ENCODE measurements at regions not wholly inside any gene's neighbourhood (a gene's known extent, or its start where the extent isn't known, plus 50 kb on each side); places are given as distances from the start of the nearest gene placed in this dataset.
"Not testable (repeated sequence)": the region's sequence is repeated elsewhere in the genome, so short reads cannot be mapped to it uniquely, and the experiment has no call there.

DNA sequence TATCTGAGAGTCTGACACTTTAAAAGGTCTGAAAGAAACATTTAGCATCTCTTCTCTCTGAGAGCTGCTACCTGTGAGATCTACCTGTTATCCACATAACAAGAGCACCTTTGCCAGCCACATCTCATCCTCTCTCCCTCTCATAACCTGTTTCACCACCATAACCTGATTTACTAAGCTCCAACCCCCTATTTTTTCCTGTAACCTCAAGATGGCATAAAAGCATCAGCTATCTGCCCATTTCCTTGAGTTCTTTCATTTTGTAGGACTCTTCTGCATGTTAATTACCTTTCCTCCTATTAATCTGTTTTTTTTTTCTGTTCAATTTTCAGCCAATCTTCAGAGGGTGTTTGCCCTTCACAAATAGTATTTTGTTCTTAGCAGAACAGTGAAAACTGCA, 136.5 kb upstream of the KCNK1 start:
- DNase-seq: no peak

DNA sequence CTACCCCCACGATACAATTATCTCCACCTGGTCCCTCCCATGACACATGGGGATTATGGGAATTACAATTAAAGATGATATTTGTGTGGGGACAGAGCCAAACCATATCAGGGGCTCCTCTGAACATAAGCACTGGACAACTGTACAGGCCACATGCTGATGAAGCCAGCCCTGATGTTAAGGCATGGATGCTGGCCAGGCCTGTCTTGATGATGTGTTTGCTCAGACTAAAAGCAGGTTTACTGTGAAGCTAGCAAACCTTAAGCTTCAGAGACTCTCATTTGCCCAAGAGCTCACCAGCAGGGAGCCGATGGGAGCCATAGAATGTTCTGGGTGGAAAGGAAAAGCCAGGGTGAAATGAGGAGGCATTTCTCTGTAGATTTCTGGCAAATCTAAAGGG, 135.3 kb upstream of the KCNK1 start:
- DNase-seq: no peak

DNA sequence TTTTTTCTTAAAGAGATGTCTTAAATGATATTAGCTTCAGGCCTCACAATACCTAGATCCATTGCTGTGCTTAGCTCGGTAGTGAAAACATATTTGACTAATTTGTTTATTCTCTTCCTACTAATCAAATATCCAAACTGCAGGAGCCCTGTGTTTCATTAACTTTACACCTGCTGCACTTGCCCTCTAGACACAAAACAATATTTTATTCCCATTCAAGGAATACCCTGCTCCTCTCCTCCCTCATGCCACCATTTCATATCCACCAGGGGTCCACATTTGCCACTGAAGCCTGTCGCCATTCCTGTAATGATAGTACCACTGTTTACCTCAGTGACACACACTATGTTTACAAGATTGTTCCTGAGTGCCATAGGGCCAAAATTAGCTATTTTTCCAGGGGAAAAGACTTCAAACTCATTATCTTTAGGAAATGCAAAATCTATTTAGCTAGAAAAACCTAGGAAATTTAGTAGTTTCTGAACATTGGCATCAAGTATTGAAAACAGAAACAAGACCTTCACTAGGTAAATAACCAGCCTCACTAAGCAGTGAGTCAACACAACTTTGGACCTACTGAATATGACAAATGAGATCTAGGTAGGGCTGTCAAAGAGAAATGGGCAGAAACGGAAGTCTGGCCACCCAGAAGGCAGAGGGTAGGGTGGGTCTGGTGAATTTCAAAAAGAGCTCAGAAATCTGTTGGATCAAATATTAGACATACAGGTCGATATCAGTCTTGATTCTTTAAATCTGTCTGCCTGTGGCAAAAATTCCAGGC, 134.6 kb upstream of the KCNK1 start:
- no peak for DNase-seq

DNA sequence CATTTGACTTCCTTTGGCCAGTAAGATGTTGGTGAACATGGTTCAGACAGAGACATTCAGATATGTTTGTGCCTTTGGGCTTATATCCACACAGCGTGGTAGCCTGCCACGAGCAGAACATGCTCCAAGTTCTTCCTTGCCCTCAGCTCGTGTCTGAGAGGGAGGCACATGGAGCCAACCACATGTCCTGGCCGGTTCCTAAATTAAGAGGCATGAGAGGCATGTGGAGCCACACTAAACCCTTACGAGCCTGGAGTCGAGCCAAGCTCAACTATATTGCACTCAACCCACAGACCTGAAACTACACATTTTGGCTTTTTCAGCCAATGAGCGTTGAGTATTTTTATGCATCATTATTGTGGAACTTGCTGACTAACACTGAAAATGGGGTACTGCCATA, 133.7 kb upstream of the KCNK1 start:
- no peak for DNase-seq

DNA sequence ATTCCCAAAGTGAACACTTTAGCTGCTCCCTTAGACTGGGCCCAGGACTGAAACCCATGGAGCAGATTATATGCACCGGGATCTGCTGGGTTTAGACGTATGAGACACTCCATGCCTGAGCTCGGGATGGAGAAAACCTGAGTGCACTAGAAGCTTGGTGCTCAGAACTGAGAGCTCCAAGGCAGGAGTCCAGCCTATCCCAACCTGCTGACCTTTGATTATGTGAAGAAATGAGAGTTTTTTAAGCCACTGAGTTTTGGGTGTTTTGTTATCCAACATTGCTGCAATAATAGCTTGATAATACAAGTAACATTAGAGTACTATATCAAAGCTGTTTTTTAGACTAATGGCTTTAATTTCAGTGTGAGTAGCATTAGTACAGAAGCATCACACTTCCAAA, 131.5 kb upstream of the KCNK1 start:
- DNase-seq: no peak

DNA sequence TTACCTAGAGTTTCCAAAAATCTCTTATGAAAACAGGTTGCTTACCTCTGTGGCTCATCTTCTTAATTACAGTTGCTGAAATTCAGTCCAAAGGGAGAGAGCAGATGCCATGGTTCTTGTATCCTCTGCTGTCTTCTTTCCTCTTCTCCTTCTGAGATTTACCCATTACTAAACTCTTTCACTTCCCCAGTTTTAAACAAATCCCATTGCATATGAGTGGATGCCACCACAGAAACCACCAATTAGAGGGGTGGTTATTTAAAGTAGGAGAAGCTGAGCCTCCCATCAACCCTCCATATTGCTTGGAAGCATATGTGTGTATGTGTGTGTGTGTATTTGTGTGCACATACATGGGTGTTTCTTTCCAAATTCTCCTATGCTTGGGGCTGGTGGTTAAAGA, 128.5 kb upstream of the KCNK1 start:
- no peak for DNase-seq

DNA sequence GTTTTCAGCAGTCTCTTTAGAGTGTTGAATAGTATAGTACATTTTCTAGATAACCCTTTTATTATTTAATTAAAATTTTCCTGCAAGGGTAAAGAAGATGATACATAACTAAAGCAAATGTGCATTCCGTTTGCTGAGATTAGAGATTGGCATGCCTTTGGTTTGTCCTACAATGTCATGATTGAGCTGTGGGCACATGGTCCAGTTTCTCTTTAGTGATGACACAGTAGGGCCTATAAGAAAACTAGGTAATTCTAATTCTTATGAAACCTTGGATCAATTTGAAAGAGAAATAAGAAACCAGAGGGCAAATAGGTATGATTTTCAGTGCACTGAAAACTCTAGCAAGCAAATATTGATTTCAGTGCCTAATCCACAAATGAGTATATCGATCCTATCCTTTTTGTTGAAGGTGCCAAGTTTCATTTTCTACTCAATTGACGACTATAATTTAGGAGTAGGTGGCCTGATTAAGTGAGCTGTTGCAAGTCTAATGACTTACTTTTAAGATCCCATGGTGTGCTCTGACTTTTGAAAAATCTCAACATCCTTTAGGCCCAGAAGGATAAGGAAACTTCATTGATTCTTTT, 128.0 kb upstream of the KCNK1 start:
- DNase-seq: no peak

DNA sequence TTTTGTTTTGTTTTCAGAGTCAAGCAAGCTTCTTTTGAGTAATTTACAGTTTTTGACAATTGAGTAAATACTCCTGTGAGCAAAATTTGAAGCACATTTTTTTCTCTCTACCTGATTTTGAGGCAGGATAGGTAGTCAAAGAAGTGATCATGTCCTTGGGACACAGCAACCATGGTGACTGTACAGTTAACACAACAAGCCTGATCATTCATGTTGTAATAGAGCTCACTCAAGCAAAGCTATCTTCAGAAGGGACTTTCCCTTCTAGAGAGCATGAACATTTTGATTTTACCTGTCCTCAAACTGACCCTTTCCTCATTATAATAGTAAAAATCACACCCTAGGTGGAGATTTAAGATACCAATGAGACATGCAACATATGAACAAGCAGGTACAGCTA, 126.5 kb upstream of the KCNK1 start:
- DNase-seq: no peak

DNA sequence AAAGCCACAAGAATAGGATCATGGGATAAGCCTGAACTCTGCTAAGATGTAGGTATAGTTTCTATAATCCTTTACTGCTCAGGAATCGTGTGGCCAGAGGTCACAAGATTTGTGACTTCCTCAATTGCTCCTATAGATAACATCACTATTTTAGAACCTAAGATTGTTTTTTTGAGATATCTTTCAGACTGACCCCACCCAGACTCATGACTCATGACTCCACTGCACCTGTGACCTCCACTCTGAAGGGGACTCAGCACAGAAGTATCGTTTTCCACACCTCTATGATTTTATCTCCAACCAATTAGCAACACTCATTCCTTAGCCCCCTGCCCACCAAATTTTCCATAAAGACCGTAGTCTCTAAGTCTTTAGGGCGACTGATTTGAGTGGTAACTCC, 124.5 kb upstream of the KCNK1 start:
- no peak for DNase-seq

DNA sequence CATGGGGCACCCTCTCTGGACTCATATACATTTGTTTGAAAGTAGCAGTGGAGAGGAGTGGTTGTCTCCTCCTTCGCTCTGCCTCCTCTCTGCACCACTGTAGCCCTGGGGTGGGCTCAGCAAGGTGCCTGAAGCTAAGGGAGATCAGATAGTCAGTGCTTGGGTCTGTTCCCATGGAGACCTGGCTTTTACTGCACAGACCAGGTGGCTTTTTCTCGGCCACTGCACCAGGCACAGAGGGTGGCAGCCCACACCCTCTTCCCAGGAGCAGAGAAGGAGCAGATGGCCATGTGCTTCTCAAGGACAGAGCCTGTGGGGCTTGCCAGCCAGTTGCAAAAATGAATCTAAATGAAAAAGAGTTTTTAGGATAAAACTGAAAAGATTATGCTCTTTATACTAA, 123.4 kb upstream of the KCNK1 start:
- DNase-seq: no peak

DNA sequence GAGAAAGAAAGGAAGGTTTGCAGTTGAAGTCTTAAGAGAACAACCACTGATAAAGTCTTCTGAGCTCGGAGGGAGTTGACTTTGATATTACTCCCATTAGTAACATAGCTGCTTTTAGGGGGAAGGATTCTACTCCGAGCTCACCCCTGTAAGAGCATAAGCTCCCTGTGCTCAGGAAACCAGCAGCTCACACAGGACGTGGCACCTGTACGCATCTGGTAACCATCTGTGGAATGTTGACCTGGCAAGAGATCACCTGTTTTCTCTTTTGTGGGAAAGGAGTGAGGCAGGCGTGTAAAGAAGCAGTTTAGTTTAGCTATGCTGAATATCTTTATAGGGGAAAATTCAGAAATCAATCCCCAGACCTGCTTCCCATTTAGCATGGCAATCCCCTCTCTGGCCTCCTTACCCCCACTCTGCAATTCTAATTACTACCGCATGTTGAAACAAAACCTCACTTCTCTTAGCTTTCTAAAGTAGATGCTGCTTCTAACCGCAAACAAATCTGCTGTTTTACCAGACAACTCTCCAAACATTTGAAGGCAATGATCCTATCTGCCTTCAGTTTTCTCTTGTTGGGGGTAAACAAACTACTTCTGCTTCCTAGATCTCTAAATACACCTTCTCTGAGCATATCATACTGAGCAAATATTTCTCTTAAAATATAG, 121.8 kb upstream of the KCNK1 start:
- no peak for DNase-seq

DNA sequence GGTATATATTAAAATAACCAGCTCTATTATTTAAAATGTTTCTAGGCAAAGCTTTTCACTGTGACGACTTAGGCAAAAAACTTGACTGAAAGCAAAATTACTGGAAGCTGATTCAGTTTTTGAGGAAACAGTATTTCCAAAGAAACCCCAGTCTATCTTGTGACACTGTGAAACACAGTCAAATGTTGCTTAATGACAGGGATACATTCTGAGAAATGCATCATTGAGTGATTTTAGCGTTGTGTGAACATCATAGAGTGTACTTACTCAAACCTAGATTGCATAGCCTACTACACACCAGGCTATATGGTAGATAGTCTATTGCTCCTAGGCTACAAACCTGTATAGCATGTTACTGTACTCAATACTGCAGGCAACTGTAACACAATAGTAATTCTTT, 116.9 kb upstream of the KCNK1 start:
- no peak for DNase-seq

DNA sequence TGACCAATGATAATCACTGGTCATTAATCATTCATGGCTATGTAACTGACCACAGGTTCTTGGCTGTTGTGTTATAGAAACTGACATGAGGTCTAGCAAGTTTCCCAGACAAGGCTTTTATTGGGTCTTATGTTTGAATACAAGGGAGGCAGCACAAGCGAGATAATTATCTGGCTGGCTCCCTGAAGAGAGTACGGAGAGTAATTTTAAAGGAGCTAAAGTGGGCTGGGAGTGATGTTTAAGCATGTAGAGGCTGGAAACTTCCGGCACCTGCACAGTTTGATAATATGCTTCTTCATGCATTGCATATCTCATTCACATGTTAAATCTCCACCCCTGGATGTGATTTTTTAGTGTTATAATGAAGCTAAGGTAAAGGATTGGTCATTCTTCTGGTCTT, 116.2 kb upstream of the KCNK1 start:
- DNase-seq: no peak

DNA sequence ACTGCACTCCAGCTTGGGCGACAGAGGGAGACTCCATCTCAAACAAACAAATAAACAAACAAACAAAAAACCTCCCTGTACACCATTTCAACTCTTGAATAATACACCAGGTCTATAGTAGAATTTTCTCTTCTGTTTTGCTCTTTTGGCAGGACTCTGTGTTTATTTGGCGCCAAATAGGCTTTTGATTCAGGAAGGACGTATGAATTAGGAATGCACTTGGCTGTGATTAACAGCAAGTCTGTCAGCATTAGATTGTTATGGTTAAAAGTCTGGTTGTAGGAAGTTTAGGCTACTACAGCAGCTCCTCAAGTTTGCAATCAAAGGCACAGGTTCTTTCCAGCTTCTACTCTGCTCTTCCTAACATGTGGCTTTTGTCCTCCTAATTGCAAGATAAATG, 113.8 kb upstream of the KCNK1 start:
- DNase-seq: no peak

DNA sequence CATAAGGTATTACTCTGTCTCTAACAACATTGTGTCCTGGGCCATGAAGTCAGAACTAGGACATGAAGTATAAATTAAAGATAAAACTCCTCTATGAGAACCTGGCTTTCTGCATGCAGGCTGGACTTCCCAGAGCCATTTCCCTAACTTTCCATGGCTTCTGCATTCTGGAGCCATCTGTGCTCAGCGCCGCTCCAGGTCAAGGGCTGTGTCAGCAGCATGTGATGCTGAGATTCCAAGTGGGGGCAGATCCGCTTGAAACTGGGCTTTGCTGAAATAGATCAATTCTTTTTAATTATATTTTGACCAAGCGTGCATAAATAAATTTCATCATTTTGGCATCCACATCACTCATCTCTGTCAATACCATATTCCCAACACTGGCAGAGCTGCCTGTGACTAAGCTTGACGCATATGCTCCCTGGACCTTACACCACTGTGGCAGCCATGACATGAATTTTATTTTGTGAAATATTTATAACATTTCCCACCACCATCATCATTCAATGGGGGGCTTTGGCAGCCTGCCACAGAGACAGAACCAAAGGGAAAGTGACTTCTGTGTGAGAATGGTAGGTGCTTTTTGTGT, 110.4 kb upstream of the KCNK1 start:
- DNase-seq: no peak

DNA sequence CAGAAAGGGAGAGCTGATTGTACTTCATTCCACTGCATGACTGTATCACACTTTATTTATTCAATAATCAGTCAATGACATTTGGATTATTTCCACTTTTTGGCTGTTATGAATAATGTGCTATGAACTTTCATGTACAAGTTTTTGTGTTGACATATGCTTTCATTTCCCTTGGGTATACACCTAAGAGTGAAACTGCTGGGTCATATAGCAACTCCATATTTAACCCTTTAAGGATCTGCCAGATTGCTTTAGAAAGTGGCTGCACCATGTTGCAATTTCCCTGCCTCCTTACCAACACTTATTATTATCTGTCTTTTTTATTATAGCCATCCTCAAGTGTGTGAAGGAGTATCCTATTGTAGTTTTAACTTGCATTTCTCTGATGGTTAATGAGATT, 108.8 kb upstream of the KCNK1 start:
- no peak for DNase-seq

DNA sequence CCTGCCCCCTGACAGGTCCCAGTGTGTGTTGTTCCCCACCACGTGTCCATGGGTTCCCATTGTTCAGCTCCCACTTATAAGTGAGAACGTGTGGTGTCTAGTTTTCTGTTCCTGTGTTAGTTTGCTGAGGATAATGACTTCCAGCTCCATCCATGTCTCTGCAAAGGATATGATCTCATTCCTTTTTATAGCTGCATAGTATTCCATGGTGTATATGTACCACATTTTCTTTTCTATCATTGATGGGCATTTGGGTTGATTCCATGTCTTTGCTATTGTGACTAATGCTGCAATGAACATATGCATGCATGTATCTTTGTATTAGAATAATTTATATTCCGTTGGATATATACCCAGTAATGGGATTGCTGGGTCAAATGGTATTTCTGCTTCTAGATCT, 108.0 kb upstream of the KCNK1 start:
- not testable (repeated sequence) for DNase-seq

DNA sequence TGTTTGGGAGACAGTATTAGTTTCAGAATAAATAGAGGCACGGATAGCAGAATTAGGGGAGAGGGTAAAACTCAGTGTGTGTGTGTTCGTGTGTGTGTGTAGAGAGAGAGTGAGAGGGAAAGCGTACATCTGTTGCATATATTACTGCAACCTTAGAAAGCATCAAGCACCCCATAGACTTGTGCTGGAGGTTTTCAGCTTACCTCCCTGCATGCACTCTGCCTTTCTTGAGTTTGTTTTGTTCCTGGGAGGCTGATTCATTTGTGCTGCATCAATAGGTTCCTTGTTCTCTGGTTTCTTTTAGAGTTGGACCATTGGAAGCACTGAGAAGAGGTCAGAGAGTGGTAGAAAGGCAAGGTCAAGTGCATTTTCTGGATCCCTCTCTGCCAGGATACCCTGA, 104.4 kb upstream of the KCNK1 start:
- DNase-seq: no peak

DNA sequence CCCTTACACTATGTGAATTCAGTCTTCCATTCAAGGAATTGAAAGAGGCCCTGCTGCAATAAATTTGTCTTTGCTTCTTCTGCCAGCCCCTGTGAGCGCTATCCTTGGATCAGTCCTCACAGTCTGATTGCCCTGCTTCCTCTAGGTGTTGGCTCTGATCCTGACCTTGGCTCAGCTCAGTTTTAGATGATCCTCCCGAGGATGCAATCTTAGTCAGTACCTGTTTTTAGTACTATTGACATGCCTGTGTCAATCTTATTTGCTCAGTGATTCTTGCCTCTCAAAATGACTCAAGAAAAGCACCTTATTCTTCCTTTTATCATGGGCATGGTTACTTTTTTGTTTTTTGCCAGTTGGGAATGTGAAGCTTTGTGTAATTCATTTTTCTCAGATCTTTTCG, 101.4 kb upstream of the KCNK1 start:
- no peak for DNase-seq

DNA sequence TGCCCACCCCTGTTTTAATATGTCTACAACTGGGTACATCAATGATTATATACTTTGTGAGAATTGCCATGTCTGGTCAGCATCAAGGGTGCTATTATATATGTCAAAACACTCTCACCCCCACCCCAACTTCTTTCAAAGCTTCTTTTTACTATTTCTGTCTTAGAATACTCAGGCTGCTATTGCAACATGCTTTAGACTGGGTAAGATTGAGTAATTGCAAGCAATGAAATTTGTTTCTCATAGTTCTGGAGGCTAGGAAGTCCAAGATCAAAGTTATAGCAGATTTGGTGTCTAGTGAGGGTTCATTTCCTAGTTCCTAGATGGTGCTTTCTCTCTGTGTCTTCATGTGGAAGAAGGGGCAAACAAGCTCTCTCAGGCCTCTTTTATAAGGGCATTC, 100.5 kb upstream of the KCNK1 start:
- DNase-seq: no peak

DNA sequence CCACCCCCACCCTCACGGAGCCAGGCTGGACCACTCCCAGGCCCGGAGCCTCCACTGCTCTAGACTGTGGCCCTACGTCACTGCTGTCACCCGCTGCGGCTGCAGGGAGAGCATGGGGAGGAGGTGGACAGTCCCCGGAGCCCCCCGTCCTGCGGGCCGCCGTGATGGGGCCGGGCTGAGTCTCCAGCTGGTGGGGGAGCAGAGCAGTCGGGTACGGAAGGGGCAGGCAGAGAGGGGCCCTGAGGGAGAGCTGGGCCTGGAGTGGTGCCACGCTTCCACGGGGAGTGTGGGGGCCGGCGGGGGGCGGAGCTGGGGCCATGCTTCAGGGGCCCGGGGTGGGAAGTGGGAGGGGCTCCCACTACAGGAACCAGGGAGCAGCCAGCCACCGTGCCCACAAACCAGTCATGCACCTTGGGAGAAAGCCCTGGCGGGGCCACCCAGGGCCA, 98.9 kb upstream of the KCNK1 start:
- no peak for DNase-seq

DNA sequence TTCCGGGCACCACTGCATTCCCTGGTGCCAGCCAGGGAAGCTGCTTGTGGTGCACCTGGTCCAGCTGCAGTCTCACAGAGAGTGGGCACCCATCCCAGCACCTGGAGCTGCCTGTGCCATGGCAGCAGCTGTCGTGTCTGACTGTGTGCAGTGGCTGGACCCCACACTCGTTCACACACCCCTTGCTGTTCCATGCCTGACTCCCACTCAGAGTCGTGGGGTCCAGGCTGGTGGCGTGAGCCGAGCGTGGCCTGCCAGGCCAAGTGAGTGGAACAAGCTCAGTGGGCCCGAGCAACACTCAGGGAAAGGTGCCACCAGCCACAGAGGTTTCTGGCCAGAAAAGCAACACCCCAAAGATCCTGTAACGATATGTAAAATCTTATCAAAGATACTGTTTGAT, 97.2 kb upstream of the KCNK1 start:
- DNase-seq: no peak

DNA sequence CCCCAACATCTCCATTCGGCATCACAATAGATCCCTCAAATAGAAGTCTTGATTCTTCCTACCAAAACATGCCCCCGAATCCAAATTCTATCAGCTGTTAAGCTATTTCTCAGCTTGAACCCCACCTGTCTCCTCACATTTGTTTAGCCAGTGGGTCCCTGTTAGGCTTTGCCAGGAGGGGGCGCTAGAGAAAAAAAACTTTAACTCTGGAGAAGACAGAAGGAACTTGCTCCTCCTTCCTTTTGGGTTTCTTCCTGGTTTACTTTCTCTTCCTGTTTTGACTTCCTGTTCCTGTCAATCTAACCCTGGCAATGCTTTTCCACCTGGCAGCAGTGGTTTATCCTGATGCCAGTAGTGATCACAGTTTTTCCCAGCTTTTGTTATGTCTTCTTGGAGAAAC, 95.6 kb upstream of the KCNK1 start:
- peak; percentile 23 to 33 for DNase-seq
